ENCODE measurements at regions not wholly inside any gene's neighbourhood (a gene's known extent, or its start where the extent isn't known, plus 50 kb on each side); places are given as distances from the start of the nearest gene placed in this dataset.

GRCh38 chr2:160812830-160813505, 319.4 kb upstream of the RBMS1 start:
- H3K4me3 ChIP-seq (replicated peaks; ENCODE audit: insufficient read depth, low read length) = no peak overlapping the region
- H3K27me3 ChIP-seq (ENCODE audit: insufficient read depth, poor library complexity, severe bottlenecking) = no peaks in the 10 kb centered on the region
- DNase-seq (ENCODE audit: low read depth in 1 of 2, low spot score in 1 of 2) = no peak
- H3K27ac ChIP-seq (replicated peaks) = no peak overlapping the region
- TF ChIP-seq POLR2AphosphoS5 (IDR thresholded peaks at IDR 0.05; ENCODE audit: low read depth) = no peak
- no peak for TF ChIP-seq SPI1 (IDR thresholded peaks at IDR 0.05; ENCODE audit: borderline replicate concordance, low read depth)
- TF ChIP-seq GABPA (IDR thresholded peaks at IDR 0.05; ENCODE audit: low read depth) = no peak
- no peak for TF ChIP-seq CTCF (IDR thresholded peaks at IDR 0.05; ENCODE audit: insufficient read depth, low read length)
- no peak for TF ChIP-seq REST (IDR thresholded peaks at IDR 0.05; ENCODE audit: insufficient replicate concordance, low read depth)

- TF ChIP-seq POLR2AphosphoS5 (IDR thresholded peaks at IDR 0.05; ENCODE audit: low read depth) = no peak
- TF ChIP-seq CTCF (IDR thresholded peaks at IDR 0.05; ENCODE audit: insufficient read depth, low read length) = no peak
- TF ChIP-seq SPI1 (IDR thresholded peaks at IDR 0.05; ENCODE audit: borderline replicate concordance, low read depth) = no peak
- no peak for TF ChIP-seq REST (IDR thresholded peaks at IDR 0.05; ENCODE audit: insufficient replicate concordance, low read depth)
- no peak for TF ChIP-seq GABPA (IDR thresholded peaks at IDR 0.05; ENCODE audit: low read depth)
- H3K4me3 ChIP-seq (replicated peaks; ENCODE audit: insufficient read depth, low read length) = no peak overlapping the region
- H3K27me3 ChIP-seq (ENCODE audit: insufficient read depth, poor library complexity, severe bottlenecking) = no peaks in the 10 kb centered on the region
- no peak for DNase-seq (ENCODE audit: low read depth in 1 of 2, low spot score in 1 of 2)
- no peak overlapping the region for H3K27ac ChIP-seq (replicated peaks)
These were observed 319.9 kb upstream of the RBMS1 start for GRCh38 chr2:160813506-160813858.

- no peak for DNase-seq (ENCODE audit: low read depth in 1 of 2, low spot score in 1 of 2)
- H3K27ac ChIP-seq (replicated peaks) = no peak overlapping the region
- no peak for TF ChIP-seq REST (IDR thresholded peaks at IDR 0.05; ENCODE audit: insufficient replicate concordance, low read depth)
- TF ChIP-seq CTCF (IDR thresholded peaks at IDR 0.05; ENCODE audit: insufficient read depth, low read length) = no peak
- no peak for TF ChIP-seq SPI1 (IDR thresholded peaks at IDR 0.05; ENCODE audit: borderline replicate concordance, low read depth)
- no peak overlapping the region for H3K4me3 ChIP-seq (replicated peaks; ENCODE audit: insufficient read depth, low read length)
- H3K27me3 ChIP-seq (ENCODE audit: insufficient read depth, poor library complexity, severe bottlenecking) = no peaks in the 10 kb centered on the region
These were observed 323.4 kb upstream of the RBMS1 start for GRCh38 chr2:160816916-160817499.
